ENCODE measurements at regions not wholly inside any gene's neighbourhood (a gene's known extent, or its start where the extent isn't known, plus 50 kb on each side); places are given as distances from the start of the nearest gene placed in this dataset.
"Not testable (repeated sequence)": the region's sequence is repeated elsewhere in the genome, so short reads cannot be mapped to it uniquely, and the experiment has no call there.

GRCh38 chr14:45641541-45641940 lies 388.5 kb upstream of the MIS18BP1 start:
- DNase-seq (ENCODE audit: low read depth), result no peak
- TF ChIP-seq, protein P1, sequence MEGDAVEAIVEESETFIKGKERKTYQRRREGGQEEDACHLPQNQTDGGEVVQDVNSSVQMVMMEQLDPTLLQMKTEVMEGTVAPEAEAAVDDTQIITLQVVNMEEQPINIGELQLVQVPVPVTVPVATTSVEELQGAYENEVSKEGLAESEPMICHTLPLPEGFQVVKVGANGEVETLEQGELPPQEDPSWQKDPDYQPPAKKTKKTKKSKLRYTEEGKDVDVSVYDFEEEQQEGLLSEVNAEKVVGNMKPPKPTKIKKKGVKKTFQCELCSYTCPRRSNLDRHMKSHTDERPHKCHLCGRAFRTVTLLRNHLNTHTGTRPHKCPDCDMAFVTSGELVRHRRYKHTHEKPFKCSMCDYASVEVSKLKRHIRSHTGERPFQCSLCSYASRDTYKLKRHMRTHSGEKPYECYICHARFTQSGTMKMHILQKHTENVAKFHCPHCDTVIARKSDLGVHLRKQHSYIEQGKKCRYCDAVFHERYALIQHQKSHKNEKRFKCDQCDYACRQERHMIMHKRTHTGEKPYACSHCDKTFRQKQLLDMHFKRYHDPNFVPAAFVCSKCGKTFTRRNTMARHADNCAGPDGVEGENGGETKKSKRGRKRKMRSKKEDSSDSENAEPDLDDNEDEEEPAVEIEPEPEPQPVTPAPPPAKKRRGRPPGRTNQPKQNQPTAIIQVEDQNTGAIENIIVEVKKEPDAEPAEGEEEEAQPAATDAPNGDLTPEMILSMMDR (conservative IDR thresholded peaks at IDR 0.05; ENCODE audit: low read depth, low read length), result no peak
- H3K4me3 ChIP-seq (ENCODE audit: low read depth, low read length), result no peak overlapping the region

GRCh38 chr14:45634651-45635441 lies 381.8 kb upstream of the MIS18BP1 start:
- DNase-seq (ENCODE audit: low read depth); H3K4me3 ChIP-seq (ENCODE audit: low read depth, low read length): not testable (repeated sequence)

DNA sequence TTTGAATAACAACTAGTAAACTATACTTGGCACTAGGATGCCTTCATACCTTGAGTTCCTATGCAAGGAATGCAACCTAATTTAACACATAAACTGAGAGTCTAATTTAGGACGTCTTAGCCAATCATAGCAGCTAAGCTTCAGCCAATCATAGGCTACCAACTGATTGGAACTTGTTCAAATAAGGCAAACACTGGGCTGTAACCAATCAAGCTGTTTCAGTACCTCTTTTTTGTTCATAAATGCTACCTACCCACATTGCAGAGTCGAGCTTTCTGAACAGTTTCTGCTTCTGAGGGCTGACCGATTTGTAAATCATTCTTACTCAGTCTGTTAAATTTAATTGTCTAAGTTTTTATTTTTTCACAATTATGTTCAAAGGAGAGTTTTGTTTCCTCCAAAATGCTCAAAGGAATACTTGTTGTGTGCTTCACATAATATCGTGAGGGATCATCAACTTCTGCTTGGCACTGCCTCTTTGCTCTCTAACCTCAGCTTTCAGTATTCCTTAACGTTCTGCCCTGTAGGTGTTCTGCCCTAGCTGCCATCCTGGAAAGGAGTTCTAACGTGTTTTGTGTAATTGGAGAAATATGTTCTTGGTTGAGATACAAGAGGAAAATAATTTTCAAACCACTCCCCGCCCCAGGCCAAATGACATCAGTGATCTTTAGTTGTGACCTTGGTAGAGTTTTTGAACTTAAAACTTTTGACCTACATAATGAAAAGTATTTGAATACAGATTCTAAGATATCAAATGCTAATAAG lies 380.4 kb upstream of the MIS18BP1 start:
- TF ChIP-seq, protein P1 (conservative IDR thresholded peaks at IDR 0.05; ENCODE audit: low read depth, low read length), result no peak

GRCh38 chr14:45621731-45622130 lies 368.7 kb upstream of the MIS18BP1 start:
- TF ChIP-seq, protein P1 (conservative IDR thresholded peaks at IDR 0.05; ENCODE audit: low read depth, low read length), result no peak
- no peak overlapping the region for H3K4me3 ChIP-seq (ENCODE audit: low read depth, low read length)
- no peak for DNase-seq (ENCODE audit: low read depth)

More for the DNA sequence above, 380.4 kb upstream of the MIS18BP1 start:
- no peak overlapping the region for H3K4me3 ChIP-seq (ENCODE audit: low read depth, low read length)
- DNase-seq (ENCODE audit: low read depth), result no peak

GRCh38 chr14:45619831-45620230 lies 366.8 kb upstream of the MIS18BP1 start:
- DNase-seq (ENCODE audit: low read depth), result no peak
- TF ChIP-seq, protein P1 (conservative IDR thresholded peaks at IDR 0.05; ENCODE audit: low read depth, low read length), result no peak
- H3K4me3 ChIP-seq (ENCODE audit: low read depth, low read length), result no peak overlapping the region

GRCh38 chr14:45610318-45610717 lies 357.3 kb upstream of the MIS18BP1 start:
- H3K4me3 ChIP-seq (ENCODE audit: low read depth, low read length), result no peak overlapping the region
- DNase-seq (ENCODE audit: low read depth), result peak; percentile 15
- TF ChIP-seq, protein P1 (conservative IDR thresholded peaks at IDR 0.05; ENCODE audit: low read depth, low read length), result peak; percentile 72

GRCh38 chr14:45587142-45587541 lies 334.1 kb upstream of the MIS18BP1 start:
- DNase-seq (ENCODE audit: low read depth), result no peak

More at GRCh38 chr14:45587142-45587541, 334.1 kb upstream of the MIS18BP1 start:
- TF ChIP-seq, protein P1 (conservative IDR thresholded peaks at IDR 0.05; ENCODE audit: low read depth, low read length), result no peak
- H3K4me3 ChIP-seq (ENCODE audit: low read depth, low read length), result no peak overlapping the region

Data from epithelial cell of proximal tubule (primary cell).